Mesenchymal stem cell (in vitro differentiated cells and primary cell): ENCODE measurements at regions not wholly inside any gene's neighbourhood (a gene's known extent, or its start where the extent isn't known, plus 50 kb on each side); places are given as distances from the start of the nearest gene placed in this dataset.

Experiments
- DNase-seq: peaks from one replicate; pipeline ENCODE4 v3.0.0-alpha.2; 2013
- H2AFZ ChIP-seq: one replicate; pipeline ENCODE4 v1.6.1; 2013; ENCODE audit warnings: low read depth, mild to moderate bottlenecking, control low read depth, inconsistent platforms, low read length, moderate library complexity
- H2AK5ac ChIP-seq: 2 replicates; pipeline ENCODE4 v1.6.1; 2013; ENCODE audit warnings: low read length, moderate library complexity, mild to moderate bottlenecking, inconsistent platforms; ENCODE audit not compliant: severe bottlenecking
- H2BK120ac ChIP-seq: one replicate; pipeline ENCODE4 v1.6.1; 2013; ENCODE audit warnings: low read depth, mild to moderate bottlenecking, inconsistent platforms, low read length, moderate library complexity
- H2BK12ac ChIP-seq, 2 experiments: one replicate each; pipeline ENCODE4 v1.6.1; 2013; ENCODE audit warnings: inconsistent platforms in 2 of 2, low read length in 2 of 2, mild to moderate bottlenecking in 2 of 2, moderate library complexity in 2 of 2, control low read depth in 1 of 2
- H2BK15ac ChIP-seq: one replicate; pipeline ENCODE4 v1.6.1; 2013; ENCODE audit warnings: mild to moderate bottlenecking, low read depth, inconsistent platforms; ENCODE audit not compliant: poor library complexity, severe bottlenecking
- H2BK5ac ChIP-seq: 2 replicates; pipeline ENCODE4 v1.6.1; 2013; ENCODE audit warnings: low read depth, mild to moderate bottlenecking, low read length, control low read depth, inconsistent platforms; ENCODE audit not compliant: poor library complexity, severe bottlenecking
- H3K14ac ChIP-seq, 2 experiments: one replicate each; pipeline ENCODE4 v1.6.1; 2013; ENCODE audit warnings: inconsistent platforms in 2 of 2, low read length in 2 of 2, control low read depth in 1 of 2, mild to moderate bottlenecking in 1 of 2, moderate library complexity in 1 of 2
- H3K18ac ChIP-seq, 2 experiments: one replicate each; pipeline ENCODE4 v1.6.1; 2013; ENCODE audit warnings: inconsistent platforms in 2 of 2, low read length in 2 of 2, control low read depth in 1 of 2, low read depth in 1 of 2, mild to moderate bottlenecking in 1 of 2
- H3K23ac ChIP-seq, 2 experiments: one replicate each; pipeline ENCODE4 v1.6.1; 2013; ENCODE audit warnings: inconsistent platforms in 2 of 2, low read length in 2 of 2, mild to moderate bottlenecking in 2 of 2, moderate library complexity in 2 of 2, control low read depth in 1 of 2
- H3K27ac ChIP-seq: 2 replicates; pipeline ENCODE4 v1.5.1; 2013; ENCODE audit warnings: mild to moderate bottlenecking, moderate library complexity, low read length, control low read depth, inconsistent platforms; ENCODE audit not compliant: poor library complexity, severe bottlenecking
- H3K27me3 ChIP-seq, 2 experiments: 2 replicates each; pipeline versions ENCODE4 v1.6.1 to v1.7.0; 2013; ENCODE audit warnings: low read length in 2 of 2, mild to moderate bottlenecking in 2 of 2, moderate library complexity in 2 of 2, control low read depth in 1 of 2, inconsistent platforms in 1 of 2; ENCODE audit not compliant: control insufficient read depth in 1 of 2, insufficient read depth in 1 of 2
- H3K36me3 ChIP-seq, 2 experiments: 2 replicates each; pipeline versions ENCODE4 v1.6.1 to v1.7.0; 2013; ENCODE audit warnings: low read length in 2 of 2, control low read depth in 1 of 2, inconsistent platforms in 1 of 2, low read depth in 1 of 2, mild to moderate bottlenecking in 1 of 2; ENCODE audit not compliant: insufficient read depth in 2 of 2, control insufficient read depth in 1 of 2
- H3K4ac ChIP-seq, 2 experiments: one replicate each; pipeline ENCODE4 v1.6.1; 2013; ENCODE audit warnings: inconsistent platforms in 2 of 2, low read length in 2 of 2, mild to moderate bottlenecking in 2 of 2, moderate library complexity in 2 of 2, control low read depth in 1 of 2, low read depth in 1 of 2
- H3K4me1 ChIP-seq: 2 replicates; pipeline ENCODE4 v1.6.1; 2013; ENCODE audit warnings: low read depth, low read length, control low read depth; ENCODE audit not compliant: control insufficient read depth, insufficient read depth
- H3K4me2 ChIP-seq: 2 replicates; pipeline ENCODE4 v1.6.1; 2013; ENCODE audit warnings: low read length, mild to moderate bottlenecking, inconsistent platforms; ENCODE audit not compliant: poor library complexity, severe bottlenecking
- H3K4me3 ChIP-seq, 2 experiments: 2 replicates each; pipeline versions ENCODE4 v1.5.1 to v1.7.0; 2013; ENCODE audit warnings: low read length in 2 of 2, mild to moderate bottlenecking in 2 of 2, control low read depth in 1 of 2, low read depth in 1 of 2; ENCODE audit not compliant: insufficient read depth in 1 of 2
- H3K79me1 ChIP-seq: replicated peaks from 2 replicates; pipeline ENCODE4 v1.6.1; 2013; ENCODE audit warnings: mild to moderate bottlenecking, control low read depth, low read length, inconsistent platforms; ENCODE audit not compliant: poor library complexity, severe bottlenecking
- H3K9ac ChIP-seq: 2 replicates; pipeline ENCODE4 v1.7.0; 2013; ENCODE audit warnings: mild to moderate bottlenecking, low read length, moderate library complexity
- H3K9me3 ChIP-seq: 2 replicates; pipeline ENCODE4 v1.7.0; 2013; ENCODE audit warnings: mild to moderate bottlenecking, low read length; ENCODE audit not compliant: control insufficient read depth
- H4K8ac ChIP-seq: one replicate; pipeline ENCODE4 v1.6.1; 2013; ENCODE audit warnings: inconsistent platforms, mild to moderate bottlenecking, low read length, moderate library complexity
- H4K91ac ChIP-seq: one replicate; pipeline ENCODE4 v1.6.1; 2013; ENCODE audit warnings: mild to moderate bottlenecking, low read length, inconsistent platforms
- WGBS: methylation state at CpG from one replicate; pipeline ENCODE4 v1.1.7; 2013; ENCODE audit warnings: mixed read lengths; 5-methylcytosine and 5-hydroxymethylcytosine counted together

DNA sequence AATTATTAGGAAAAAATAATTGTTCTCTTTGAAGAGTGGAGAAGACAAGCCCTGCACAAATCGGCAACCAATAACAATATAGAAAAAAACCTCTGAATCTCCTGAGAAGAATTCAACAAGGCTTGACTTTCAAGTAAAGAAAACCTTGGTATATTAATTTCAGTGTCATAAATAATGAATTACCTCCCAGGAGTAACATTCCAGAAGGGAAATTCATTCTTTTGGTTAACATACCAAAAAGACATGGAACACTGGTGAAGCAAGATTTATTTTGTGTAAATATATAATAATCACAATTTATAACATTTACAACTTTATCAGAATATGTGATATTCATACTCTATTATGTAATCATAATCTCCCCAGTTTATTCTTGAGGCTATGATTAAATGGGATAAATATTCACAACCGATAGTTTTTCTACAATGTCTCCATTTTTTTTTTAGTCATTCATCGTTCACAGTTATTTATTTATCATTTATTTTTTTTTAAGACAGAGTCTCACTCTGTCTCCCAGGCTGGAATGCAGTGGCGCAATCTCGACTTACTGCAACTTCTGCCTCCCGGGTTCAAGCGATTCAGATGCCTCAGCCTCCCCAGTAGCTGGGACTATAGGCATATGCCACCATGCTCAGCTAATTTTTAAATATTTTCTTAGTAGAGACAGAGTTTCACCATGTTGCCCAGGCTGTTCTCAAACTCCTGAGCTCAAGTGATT is 53.0 kb upstream of the RPS6KA6 start:
- Histone ChIP-seq H3K9me3 (no peaks in the 10 kb centered on the region), H4K91ac (no peak overlapping the region), H3K23ac (no peak overlapping the region)

More for the DNA sequence above, 53.0 kb upstream of the RPS6KA6 start:
- H3K4me3 ChIP-seq = no peak overlapping the region
- WGBS = 97% methylated on average over 4 of the region's 7 CpGs
- H2AFZ ChIP-seq = no peak overlapping the region
- no peak overlapping the region for H3K4ac ChIP-seq
- DNase-seq = no peak
- H2BK120ac ChIP-seq = no peak overlapping the region
- H3K79me1 ChIP-seq = no peaks in the 10 kb centered on the region
- no peak overlapping the region for H4K8ac ChIP-seq
- no peaks in the 10 kb centered on the region for H3K4me1 ChIP-seq
- no peak overlapping the region for H2AK5ac ChIP-seq
- H3K18ac ChIP-seq = no peak overlapping the region
- no peak overlapping the region for H3K4me2 ChIP-seq
- H2BK5ac ChIP-seq = no peak overlapping the region
- no peak overlapping the region for H3K9ac ChIP-seq
- no peaks in the 10 kb centered on the region for H3K36me3 ChIP-seq
- H3K14ac ChIP-seq = no peak overlapping the region
- no peak overlapping the region for H2BK12ac ChIP-seq
- H3K27me3 ChIP-seq = no peaks in the 10 kb centered on the region
- H3K27ac ChIP-seq = no peak overlapping the region
- H2BK15ac ChIP-seq = no peak overlapping the region
